Ovary (tissue), 3 donors: ENCODE measurements at regions not wholly inside any gene's neighbourhood (a gene's known extent, or its start where the extent isn't known, plus 50 kb on each side); places are given as distances from the start of the nearest gene placed in this dataset.

Experiments
- CTCF ChIP-seq, 3 donors: fragments of 450-650 bp in 2 of 3; fragments of 200-600 bp in 1 of 3; IDR thresholded peaks; one replicate each; pipeline versions ENCODE4 v1.5.1 to v1.8.0; 2016 to 2022; ENCODE audit warnings: antibody characterized with exemption in 3 of 3, mild to moderate bottlenecking in 1 of 3
- EP300 ChIP-seq: sonication (generic); formaldehyde crosslinking; IDR thresholded peaks from one replicate; pipeline ENCODE4 v1.6.1; 2017; ENCODE audit warnings: antibody characterized with exemption
- POLR2A ChIP-seq: fragments of 450-650 bp; IDR thresholded peaks from one replicate; pipeline ENCODE4 v1.6.1; 2017; ENCODE audit warnings: antibody characterized with exemption, mild to moderate bottlenecking, moderate library complexity
- donor health status: DM: no; HTN: no; CAD: no.

- TF ChIP-seq CTCF (IDR thresholded peaks at IDR 0.05) (no peak), EP300 (no peak), POLR2A (no peak)
Observed at GRCh38 chr1:187733232-187733631, 904.5 kb downstream of the PLA2G4A start.
